Effector memory CD8-positive, alpha-beta T cell (primary cell): ENCODE measurements at regions not wholly inside any gene's neighbourhood (a gene's known extent, or its start where the extent isn't known, plus 50 kb on each side); places are given as distances from the start of the nearest gene placed in this dataset.
"Not testable (repeated sequence)": the region's sequence is repeated elsewhere in the genome, so short reads cannot be mapped to it uniquely, and the experiment has no call there.

ENCODE experiments used
- ATAC-seq: fragments of 150-1000 bp; cut with Tn5 transposase; replicated peaks from 2 replicates; pipeline ENCODE4 v1.10.0; 2021; ENCODE audit warnings: mild to moderate bottlenecking, moderate library complexity
- DNase-seq, 3 experiments: peaks; one replicate each; pipeline ENCODE4 v3.0.0; 2021
- H3K27ac Mint-ChIP-seq, 2 donors: one replicate each; pipeline ENCODE4 v1.8.0; 2022; ENCODE audit warnings: mild to moderate bottlenecking in 2 of 2, mixed read lengths in 2 of 2, moderate library complexity in 2 of 2
- H3K27me3 Mint-ChIP-seq, 2 donors: one replicate each; pipeline ENCODE4 v1.8.0; 2022; ENCODE audit warnings: mixed read lengths in 2 of 2
- H3K36me3 Mint-ChIP-seq: one replicate; pipeline ENCODE4 v1.8.0; 2022; ENCODE audit warnings: mild to moderate bottlenecking, moderate library complexity, mixed read lengths; ENCODE audit not compliant: insufficient read depth
- H3K4me1 Mint-ChIP-seq, 2 donors: one replicate each; pipeline ENCODE4 v1.8.0; 2022; ENCODE audit warnings: low read depth in 2 of 2, mixed read lengths in 2 of 2
- H3K4me3 Mint-ChIP-seq, 2 donors: one replicate each; pipeline ENCODE4 v1.8.0; 2022; ENCODE audit warnings: mild to moderate bottlenecking in 2 of 2, mixed read lengths in 2 of 2, moderate library complexity in 2 of 2
- H3K9me3 Mint-ChIP-seq, 2 donors: one replicate each; pipeline ENCODE4 v1.8.0; 2022; ENCODE audit warnings: mixed read lengths in 2 of 2

DNA sequence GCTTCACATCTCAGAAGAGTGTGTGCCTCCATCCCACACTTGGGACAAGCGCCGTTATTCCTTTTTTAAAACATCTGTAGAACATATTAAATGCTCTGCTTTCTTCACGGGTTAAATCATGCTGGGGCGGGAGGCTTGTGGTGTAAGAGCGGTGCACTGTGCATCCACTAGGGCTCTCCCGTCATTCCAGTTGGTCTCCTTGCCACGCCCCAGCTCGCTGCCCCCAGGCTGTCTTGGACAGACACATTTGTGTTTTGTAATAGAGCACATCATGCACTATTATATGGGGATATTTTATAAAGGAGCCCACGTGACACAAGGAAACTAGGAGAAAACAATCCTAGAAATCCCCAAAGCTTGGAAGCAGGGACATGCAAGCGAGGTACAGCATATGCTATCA lies 87.7 kb upstream of the PLGLB2 start:
- not testable (repeated sequence) for H3K27ac Mint-ChIP-seq, H3K9me3 Mint-ChIP-seq, H3K27me3 Mint-ChIP-seq, H3K4me1 Mint-ChIP-seq, ATAC-seq, DNase-seq, H3K36me3 Mint-ChIP-seq, H3K4me3 Mint-ChIP-seq

DNA sequence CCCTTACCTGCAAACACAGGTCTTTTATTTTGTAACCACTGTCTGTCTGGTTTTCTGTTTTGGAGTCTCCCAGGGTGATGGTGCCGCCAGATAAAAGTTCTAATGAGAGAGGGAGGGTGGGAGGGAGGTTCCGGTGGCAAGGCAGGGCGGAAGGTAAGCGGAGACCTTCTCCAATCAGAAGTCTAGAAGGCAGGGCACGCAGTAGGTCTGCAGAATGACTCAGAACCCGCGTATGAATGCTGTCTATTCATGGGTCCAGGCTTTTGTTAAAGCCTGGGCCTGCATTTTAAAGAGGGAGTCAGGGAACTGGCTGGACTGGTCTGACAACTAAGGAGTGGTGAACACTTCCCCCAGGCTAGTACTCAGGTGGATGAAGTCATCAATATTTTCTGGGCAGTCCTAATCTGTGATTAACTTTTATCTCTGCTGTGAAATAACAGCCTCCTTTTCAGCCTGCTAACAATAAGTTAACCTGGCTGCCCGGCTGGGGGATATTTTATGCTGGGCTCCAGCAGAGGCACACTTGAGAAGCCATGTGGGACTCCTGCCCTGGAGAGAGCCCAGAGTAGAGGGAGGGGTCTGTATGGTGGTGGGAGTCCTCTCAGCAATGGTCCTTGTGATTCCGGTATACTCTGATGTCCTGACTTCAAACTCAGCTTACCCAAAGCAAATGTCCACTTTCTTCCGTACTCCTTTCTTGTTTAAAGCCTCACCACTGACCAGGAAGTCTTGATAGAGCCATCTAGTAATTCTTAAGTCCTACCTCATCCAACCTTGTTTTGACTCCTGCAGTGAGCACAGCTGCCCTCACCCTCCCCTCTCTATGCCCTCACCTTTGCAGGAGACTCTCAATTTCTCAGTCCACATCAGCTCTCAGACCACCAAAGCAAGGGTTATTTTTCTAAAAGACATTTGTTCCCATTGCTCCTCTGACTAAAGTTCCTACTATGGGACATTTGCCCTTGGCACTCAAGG lies 85.3 kb upstream of the PLGLB2 start:
- H3K9me3 Mint-ChIP-seq, DNase-seq, H3K4me1 Mint-ChIP-seq, H3K36me3 Mint-ChIP-seq, ATAC-seq, H3K27me3 Mint-ChIP-seq, H3K4me3 Mint-ChIP-seq, H3K27ac Mint-ChIP-seq: not testable (repeated sequence)

DNA sequence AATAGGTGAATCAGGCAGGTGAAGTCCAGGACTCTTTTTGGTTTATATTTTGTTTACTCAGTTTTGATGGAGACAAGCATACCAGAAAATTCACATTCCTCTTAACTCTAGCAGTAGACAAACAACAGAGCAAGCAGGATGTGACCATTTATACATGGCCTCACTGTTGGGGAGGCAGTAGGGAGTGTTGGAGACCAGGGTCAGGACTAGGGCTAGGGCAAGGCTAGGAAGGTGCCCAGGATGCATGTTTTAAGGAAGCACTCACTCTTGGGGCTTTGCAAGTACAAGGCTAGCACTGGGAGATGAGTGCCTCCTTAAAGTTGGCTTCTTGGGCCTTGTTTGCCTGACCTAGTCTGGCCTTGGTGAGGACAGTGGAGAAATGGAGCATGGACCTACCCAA lies 84.5 kb upstream of the PLGLB2 start:
- not testable (repeated sequence) for H3K36me3 Mint-ChIP-seq, ATAC-seq, H3K4me3 Mint-ChIP-seq, DNase-seq, H3K27ac Mint-ChIP-seq, H3K9me3 Mint-ChIP-seq, H3K4me1 Mint-ChIP-seq, H3K27me3 Mint-ChIP-seq

DNA sequence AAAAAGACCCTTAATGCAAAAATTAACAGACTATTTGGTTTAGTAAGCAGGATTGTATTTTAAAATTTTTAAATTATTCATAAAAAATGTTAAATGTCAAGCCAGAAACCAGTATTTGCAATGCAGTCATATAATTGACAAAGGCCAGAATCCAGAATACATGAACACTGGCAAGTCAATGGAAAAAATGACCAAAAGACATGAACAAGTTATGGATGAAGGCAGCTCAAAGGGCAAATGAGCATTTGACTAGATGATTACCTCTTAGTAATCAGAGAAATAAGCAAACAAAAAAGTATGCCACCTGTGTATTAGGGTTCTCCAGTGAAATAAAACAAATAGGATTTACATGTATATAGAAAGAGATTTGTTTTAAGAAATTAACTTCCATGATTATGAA lies 80.9 kb upstream of the PLGLB2 start:
- H3K9me3 Mint-ChIP-seq, H3K27me3 Mint-ChIP-seq, DNase-seq, H3K36me3 Mint-ChIP-seq, H3K4me3 Mint-ChIP-seq, H3K27ac Mint-ChIP-seq, ATAC-seq, H3K4me1 Mint-ChIP-seq: not testable (repeated sequence)

DNA sequence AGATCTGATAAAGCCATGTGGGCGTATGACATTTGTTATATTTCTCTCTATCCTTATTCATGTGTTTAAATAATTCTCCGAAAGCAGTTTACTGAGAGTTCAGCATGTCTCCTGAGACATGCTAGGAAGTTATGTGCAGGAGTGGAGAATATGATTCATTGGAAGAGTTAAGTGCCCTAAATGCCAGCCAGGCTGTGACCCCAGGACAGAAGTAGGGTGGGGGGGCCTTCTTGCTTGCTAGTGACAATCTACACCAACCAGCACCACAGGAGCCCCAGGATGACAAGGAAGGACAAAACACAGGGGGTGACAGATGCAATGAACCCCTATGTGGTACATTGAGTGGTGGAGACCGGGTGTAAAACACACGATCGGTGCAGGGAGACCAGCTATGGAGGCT lies 79.5 kb upstream of the PLGLB2 start:
- not testable (repeated sequence) for H3K27ac Mint-ChIP-seq, H3K9me3 Mint-ChIP-seq, H3K4me1 Mint-ChIP-seq, H3K4me3 Mint-ChIP-seq, ATAC-seq, DNase-seq, H3K36me3 Mint-ChIP-seq, H3K27me3 Mint-ChIP-seq

DNA sequence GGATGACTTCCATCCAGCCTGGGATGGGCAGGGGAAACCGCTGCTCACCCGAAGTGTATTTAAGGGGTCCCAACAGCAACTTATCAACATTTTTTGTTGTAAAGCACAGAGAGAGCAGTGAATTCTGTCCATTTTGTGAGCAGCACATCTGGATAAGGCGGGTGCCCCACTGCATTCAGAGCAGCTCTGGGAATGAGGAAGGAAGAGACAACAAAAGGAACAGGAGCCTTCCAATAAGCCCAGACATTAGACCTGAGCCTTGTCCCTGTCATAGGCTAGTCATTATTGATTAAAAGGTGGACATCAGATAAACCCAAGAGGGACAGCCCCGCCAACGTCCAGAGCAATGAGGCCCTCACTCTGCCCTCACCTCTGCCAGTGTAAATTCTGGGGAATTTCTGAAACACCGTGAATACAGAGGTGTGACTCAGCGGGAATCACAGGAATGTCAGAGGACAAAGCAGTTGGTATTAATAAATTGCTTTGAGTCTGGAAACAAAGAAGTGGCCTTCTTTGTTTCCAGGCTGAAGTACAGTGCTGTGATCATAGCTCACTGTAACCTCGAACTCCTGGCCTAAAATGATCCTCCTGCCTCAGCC lies 78.2 kb upstream of the PLGLB2 start:
- H3K9me3 Mint-ChIP-seq, H3K27ac Mint-ChIP-seq, H3K4me3 Mint-ChIP-seq, H3K36me3 Mint-ChIP-seq, H3K4me1 Mint-ChIP-seq, H3K27me3 Mint-ChIP-seq, DNase-seq, ATAC-seq: not testable (repeated sequence)

DNA sequence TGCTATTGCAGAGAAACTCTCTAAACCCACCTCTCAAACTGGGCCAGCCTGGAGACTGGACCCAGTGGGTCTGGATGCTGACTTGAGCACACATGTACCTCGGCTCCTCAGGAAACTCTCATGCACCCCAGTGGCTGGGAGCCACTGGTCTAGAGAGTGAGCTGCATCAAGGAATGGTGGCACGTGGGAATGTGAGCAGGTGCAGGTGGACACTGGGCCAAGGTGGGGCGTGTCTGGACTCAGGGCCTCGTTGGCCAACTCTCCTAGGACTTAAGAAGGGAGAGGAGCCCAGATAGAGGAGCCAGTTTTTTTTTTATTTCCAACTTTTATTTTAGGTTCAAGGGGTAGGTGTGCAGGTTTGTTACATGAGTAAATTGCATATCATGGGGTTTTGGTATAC lies 75.5 kb upstream of the PLGLB2 start:
- H3K27me3 Mint-ChIP-seq, H3K36me3 Mint-ChIP-seq, ATAC-seq, H3K9me3 Mint-ChIP-seq, H3K4me1 Mint-ChIP-seq, H3K4me3 Mint-ChIP-seq, H3K27ac Mint-ChIP-seq, DNase-seq: not testable (repeated sequence)

DNA sequence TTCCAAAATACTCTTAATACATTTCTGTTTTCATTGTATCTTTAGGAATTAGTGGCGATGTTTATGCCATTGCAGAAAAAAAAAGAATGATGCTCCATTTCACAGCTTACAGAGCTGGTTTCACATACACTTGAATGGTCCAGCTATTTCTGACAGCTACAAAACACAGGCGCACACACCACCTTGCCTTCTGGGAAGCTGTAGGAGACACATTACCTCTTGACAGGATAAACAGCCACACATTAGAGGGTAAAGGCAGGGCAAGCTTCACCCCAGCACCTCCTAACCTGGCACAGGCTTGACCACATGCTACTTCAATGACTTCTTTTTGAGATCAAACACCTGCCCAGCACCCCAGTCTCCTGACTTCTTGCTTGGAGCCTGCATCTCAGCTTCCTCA lies 73.2 kb upstream of the PLGLB2 start:
- H3K27me3 Mint-ChIP-seq, H3K9me3 Mint-ChIP-seq, H3K27ac Mint-ChIP-seq, DNase-seq, H3K4me1 Mint-ChIP-seq, H3K4me3 Mint-ChIP-seq, H3K36me3 Mint-ChIP-seq, ATAC-seq: not testable (repeated sequence)

DNA sequence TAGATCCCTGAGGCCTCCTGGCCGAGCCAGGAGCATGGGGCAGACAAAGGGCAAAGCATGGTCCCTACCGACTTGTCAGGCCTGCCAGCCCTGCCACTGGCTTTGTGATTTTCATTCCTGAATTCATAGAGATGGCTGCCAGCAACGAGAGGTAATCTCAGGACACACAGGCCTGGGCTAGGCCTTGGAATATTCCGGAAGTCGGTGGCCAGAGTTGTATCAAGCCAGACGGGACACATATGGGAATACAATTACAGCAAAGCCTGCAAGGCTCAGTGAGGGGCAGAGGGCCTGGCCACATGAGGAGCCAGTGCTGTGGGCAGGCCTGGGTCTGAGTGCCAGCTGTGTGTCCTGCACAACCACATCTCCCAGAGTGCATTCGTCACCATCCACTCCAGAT lies 72.4 kb upstream of the PLGLB2 start:
- not testable (repeated sequence) for H3K4me3 Mint-ChIP-seq, H3K27me3 Mint-ChIP-seq

DNA sequence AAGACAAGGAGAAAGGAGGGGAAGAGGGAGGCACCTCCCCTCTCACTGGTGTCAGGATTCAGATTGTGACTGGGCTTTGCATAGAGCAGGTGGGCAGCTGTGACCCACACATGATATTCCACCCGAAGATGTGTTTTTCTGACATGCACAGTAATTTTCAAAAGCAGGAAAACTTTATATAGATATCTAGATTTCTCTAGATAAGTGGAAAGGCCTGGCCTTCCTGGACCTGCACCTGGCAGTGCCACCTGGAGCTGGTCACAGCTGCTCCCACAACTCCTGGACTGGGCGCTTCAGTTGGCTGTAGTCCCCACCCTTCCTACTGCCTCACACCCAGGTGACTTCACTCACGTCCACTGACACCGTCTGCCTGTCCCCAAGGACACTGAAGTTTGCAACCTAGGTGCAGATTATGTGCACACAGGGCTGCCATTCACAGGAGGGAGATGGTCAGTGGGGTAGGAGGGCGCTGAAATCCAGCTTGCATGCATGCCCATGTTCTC lies 70.4 kb upstream of the PLGLB2 start:
- H3K4me3 Mint-ChIP-seq, H3K9me3 Mint-ChIP-seq, H3K36me3 Mint-ChIP-seq, H3K4me1 Mint-ChIP-seq, H3K27me3 Mint-ChIP-seq, ATAC-seq, DNase-seq, H3K27ac Mint-ChIP-seq: not testable (repeated sequence)

More for the DNA sequence above, 72.4 kb upstream of the PLGLB2 start:
- H3K4me1 Mint-ChIP-seq, DNase-seq, H3K36me3 Mint-ChIP-seq, ATAC-seq, H3K9me3 Mint-ChIP-seq, H3K27ac Mint-ChIP-seq: not testable (repeated sequence)

DNA sequence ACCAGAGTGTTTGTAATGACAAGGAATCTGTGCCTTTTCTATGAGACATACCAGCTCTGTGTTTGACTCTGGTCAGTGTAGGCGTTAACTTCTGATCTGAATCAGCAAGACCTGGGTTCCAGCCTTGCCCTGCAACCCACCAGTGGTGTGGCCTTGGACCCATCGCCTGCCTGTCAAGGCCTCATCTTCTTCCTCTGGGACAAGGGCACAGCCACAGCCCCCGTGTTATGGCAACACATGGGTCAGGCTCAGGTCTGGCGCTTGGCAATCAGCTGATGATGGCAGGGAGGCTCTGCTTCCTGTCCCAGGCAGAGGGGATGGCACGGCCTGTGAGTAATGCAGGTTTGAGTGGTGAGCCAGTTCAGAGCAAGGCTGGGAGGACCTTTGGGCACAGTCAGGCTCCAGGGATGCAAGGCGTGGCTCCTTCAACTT lies 69.1 kb upstream of the PLGLB2 start:
- H3K27me3 Mint-ChIP-seq, H3K4me3 Mint-ChIP-seq, ATAC-seq, H3K9me3 Mint-ChIP-seq, H3K4me1 Mint-ChIP-seq, H3K27ac Mint-ChIP-seq, H3K36me3 Mint-ChIP-seq, DNase-seq: not testable (repeated sequence)

DNA sequence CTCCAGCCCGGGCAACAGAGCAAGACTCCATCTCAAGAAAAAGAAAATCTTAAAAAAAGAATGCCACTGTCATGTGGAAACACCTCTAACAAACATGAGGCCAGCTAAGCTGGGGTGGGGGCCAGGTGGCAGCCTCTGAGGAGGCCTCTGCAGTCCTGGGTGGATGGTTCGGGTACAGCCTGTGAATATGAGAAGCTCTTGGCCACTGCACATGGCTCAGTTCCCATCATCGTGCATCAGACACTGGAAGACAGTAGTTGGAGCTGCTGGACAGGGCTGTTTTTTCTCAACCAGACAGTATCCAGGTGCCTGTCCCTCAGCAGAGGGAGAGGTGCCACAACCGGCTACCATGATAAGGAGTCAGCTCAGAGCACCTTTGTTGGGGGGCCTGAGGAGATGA lies 67.9 kb upstream of the PLGLB2 start:
- not testable (repeated sequence) for ATAC-seq, H3K4me3 Mint-ChIP-seq, H3K9me3 Mint-ChIP-seq, H3K27me3 Mint-ChIP-seq, DNase-seq, H3K4me1 Mint-ChIP-seq, H3K27ac Mint-ChIP-seq, H3K36me3 Mint-ChIP-seq

DNA sequence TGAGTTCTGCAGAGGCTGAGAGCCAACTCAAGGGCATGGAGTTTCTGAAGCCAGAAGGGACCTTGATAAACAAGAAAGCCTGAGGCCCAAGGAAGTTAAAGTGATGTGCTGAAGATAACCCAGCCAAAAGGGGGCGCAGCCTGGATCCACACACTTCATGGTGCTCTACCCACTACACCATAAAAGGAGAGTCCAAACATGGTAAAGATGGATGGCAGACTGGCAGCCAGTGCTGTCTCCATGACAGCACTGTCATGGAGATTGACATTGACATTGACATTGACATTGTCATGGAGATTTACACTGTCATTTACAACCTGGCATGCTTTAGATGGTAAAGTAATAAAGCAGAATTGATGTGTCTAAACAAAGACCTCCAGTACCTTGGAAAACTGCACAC lies 67.2 kb upstream of the PLGLB2 start:
- ATAC-seq: not testable (repeated sequence)

DNA sequence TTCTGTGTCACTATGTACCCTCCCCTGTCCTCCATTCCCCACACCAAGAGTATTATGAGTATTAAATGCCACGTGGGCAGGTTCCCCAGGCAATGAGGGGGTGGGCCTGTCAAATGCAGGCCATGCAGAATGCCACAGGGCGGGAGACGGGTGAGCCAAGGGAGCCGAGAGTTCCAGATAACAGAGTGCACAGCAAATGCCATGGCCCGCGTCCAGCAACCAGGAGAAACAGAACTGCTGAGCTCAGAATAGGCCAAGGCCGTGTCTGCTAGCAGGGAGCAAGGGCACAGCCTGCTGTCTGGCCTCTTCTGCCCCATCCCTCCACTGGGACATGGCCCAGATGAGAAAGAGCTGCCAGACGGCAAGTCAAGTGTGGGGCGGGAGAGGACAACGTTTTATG lies 64.4 kb upstream of the PLGLB2 start:
- not testable (repeated sequence) for H3K4me1 Mint-ChIP-seq, H3K4me3 Mint-ChIP-seq, ATAC-seq, H3K9me3 Mint-ChIP-seq, DNase-seq, H3K36me3 Mint-ChIP-seq, H3K27ac Mint-ChIP-seq, H3K27me3 Mint-ChIP-seq

More for the DNA sequence above, 67.2 kb upstream of the PLGLB2 start:
- not testable (repeated sequence) for H3K27ac Mint-ChIP-seq, H3K9me3 Mint-ChIP-seq, DNase-seq, H3K4me1 Mint-ChIP-seq, H3K27me3 Mint-ChIP-seq, H3K4me3 Mint-ChIP-seq, H3K36me3 Mint-ChIP-seq
